Lower leg skin (tissue), 3 donors: ENCODE measurements at regions not wholly inside any gene's neighbourhood (a gene's known extent, or its start where the extent isn't known, plus 50 kb on each side); places are given as distances from the start of the nearest gene placed in this dataset.

Experiments used
- CTCF ChIP-seq, 3 donors: fragments of 450-650 bp; IDR thresholded peaks; one replicate each; pipeline ENCODE4 v1.5.1; 2016; ENCODE audit warnings: antibody characterized with exemption in 3 of 3, mild to moderate bottlenecking in 3 of 3, moderate library complexity in 2 of 3
- POLR2A ChIP-seq, 2 donors: fragments of 450-650 bp; IDR thresholded peaks; one replicate each; pipeline ENCODE4 v1.6.1; 2016 to 2017; ENCODE audit warnings: antibody characterized with exemption in 2 of 2, mild to moderate bottlenecking in 1 of 2, moderate library complexity in 1 of 2

DNA sequence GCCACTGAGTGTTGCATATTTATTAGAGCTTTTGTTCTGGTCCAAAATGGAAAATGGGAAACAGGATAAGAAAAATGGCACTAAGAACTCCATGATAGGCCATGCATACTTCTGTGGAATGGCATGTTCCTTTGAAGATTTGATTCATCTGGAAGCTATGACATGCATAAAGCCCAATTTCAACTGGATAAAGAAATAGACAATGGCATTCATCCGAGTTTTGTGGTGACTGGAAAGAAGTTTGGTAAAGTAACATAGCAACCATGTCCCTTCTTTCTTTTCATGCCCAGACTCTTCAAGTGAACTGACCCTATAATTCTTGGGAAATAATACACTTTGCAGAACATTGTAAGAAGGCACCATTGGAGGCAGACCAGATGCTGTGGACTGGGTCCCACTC is 368.4 kb upstream of the IL12A start:
- no peak for TF ChIP-seq CTCF (IDR thresholded peaks at IDR 0.05)
- TF ChIP-seq POLR2A (IDR thresholded peaks at IDR 0.05) = no peak
